Loucy (cell line): ENCODE measurements at regions not wholly inside any gene's neighbourhood (a gene's known extent, or its start where the extent isn't known, plus 50 kb on each side); places are given as distances from the start of the nearest gene placed in this dataset.

Experiments
- EZH2phosphoT487 ChIP-seq: fragments of 200-600 bp; IDR thresholded peaks from 2 replicates; pipeline ENCODE4 v1.6.1; 2018; ENCODE audit warnings: antibody characterized with exemption, mild to moderate bottlenecking, moderate library complexity, borderline replicate concordance
- TF ChIP-seq, protein P1 (sequence below): fragments of 200-600 bp; sonication (generic); conservative IDR thresholded peaks from 2 replicates; pipeline ENCODE4 v1.5.1; 2014; ENCODE audit warnings: mild to moderate bottlenecking, antibody characterized with exemption, low read length

DNA sequence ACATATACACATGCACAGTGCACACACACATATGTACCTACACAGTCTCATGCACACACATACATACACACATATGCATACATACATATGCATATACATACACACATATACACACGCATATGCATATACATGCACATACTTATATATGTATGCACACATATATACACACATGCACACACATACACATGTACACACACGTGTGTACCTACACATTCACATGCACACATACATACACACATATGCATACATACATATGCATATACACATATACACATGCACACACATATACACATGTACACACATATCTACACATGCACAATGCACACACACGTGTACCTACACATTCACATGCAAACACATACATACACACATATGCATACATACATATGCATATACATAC, 100.3 kb upstream of the TWIST2 start:
- TF ChIP-seq, protein P1, sequence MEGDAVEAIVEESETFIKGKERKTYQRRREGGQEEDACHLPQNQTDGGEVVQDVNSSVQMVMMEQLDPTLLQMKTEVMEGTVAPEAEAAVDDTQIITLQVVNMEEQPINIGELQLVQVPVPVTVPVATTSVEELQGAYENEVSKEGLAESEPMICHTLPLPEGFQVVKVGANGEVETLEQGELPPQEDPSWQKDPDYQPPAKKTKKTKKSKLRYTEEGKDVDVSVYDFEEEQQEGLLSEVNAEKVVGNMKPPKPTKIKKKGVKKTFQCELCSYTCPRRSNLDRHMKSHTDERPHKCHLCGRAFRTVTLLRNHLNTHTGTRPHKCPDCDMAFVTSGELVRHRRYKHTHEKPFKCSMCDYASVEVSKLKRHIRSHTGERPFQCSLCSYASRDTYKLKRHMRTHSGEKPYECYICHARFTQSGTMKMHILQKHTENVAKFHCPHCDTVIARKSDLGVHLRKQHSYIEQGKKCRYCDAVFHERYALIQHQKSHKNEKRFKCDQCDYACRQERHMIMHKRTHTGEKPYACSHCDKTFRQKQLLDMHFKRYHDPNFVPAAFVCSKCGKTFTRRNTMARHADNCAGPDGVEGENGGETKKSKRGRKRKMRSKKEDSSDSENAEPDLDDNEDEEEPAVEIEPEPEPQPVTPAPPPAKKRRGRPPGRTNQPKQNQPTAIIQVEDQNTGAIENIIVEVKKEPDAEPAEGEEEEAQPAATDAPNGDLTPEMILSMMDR: no peak
- no peak for TF ChIP-seq EZH2phosphoT487
